SK-N-SH treated with all-trans-retinoic acid at 6 μM for 48 hours (cell line): ENCODE measurements at regions not wholly inside any gene's neighbourhood (a gene's known extent, or its start where the extent isn't known, plus 50 kb on each side); places are given as distances from the start of the nearest gene placed in this dataset.

ENCODE experiments used
- BACH2 ChIP-seq: fragments of 250-450 bp; sonication (Bioruptor Pico); IDR thresholded peaks from 2 replicates; pipeline ENCODE4 v1.9.0; 2021; ENCODE audit warnings: mild to moderate bottlenecking, borderline replicate concordance
- CSDC2 ChIP-seq: fragments of 250-450 bp; sonication (Bioruptor Pico); IDR thresholded peaks from 2 replicates; pipeline ENCODE4 v1.5.0; 2020; ENCODE audit warnings: mild to moderate bottlenecking, moderate library complexity
- ISL1 ChIP-seq: fragments of 250-450 bp; sonication (Bioruptor Pico); IDR thresholded peaks from 2 replicates; pipeline ENCODE4 v2.1.2; 2022; ENCODE audit warnings: mild to moderate bottlenecking, moderate library complexity
- PPARA ChIP-seq: fragments of 250-450 bp; sonication (Bioruptor Pico); IDR thresholded peaks from 2 replicates; pipeline ENCODE4 v1.5.0; 2020; ENCODE audit warnings: mild to moderate bottlenecking, borderline replicate concordance
- RARB ChIP-seq: fragments of 250-450 bp; sonication (Bioruptor Pico); IDR thresholded peaks from 2 replicates; pipeline ENCODE4 v1.8.0; 2021; ENCODE audit warnings: mild to moderate bottlenecking, moderate library complexity
- ZC3H10 ChIP-seq: fragments of 250-450 bp; sonication (Bioruptor Pico); IDR thresholded peaks from 2 replicates; pipeline ENCODE4 v1.5.1; 2021; ENCODE audit warnings: mild to moderate bottlenecking, moderate library complexity
- ZFP30 ChIP-seq: fragments of 450-650 bp; formaldehyde crosslinking; IDR thresholded peaks from 2 replicates; pipeline ENCODE4 v1.5.0; 2022; ENCODE audit warnings: mild to moderate bottlenecking, moderate library complexity
- ZNF565 ChIP-seq: fragments of 450-650 bp; formaldehyde crosslinking; conservative IDR thresholded peaks from 2 replicates; pipeline ENCODE4 v1.5.0; 2020; ENCODE audit warnings: low read depth, mild to moderate bottlenecking, moderate library complexity
- TF ChIP-seq, protein P1 (sequence below): fragments of 250-450 bp; sonication (Bioruptor Pico); IDR thresholded peaks from 2 replicates; pipeline ENCODE4 v1.8.0; 2020; ENCODE audit warnings: mild to moderate bottlenecking, moderate library complexity, borderline replicate concordance
- TF ChIP-seq, protein P2 (sequence below): fragments of 250-450 bp; sonication (Bioruptor Pico); IDR thresholded peaks from 2 replicates; pipeline ENCODE4 v1.5.1; 2020; ENCODE audit warnings: low read depth, mild to moderate bottlenecking, moderate library complexity

DNA sequence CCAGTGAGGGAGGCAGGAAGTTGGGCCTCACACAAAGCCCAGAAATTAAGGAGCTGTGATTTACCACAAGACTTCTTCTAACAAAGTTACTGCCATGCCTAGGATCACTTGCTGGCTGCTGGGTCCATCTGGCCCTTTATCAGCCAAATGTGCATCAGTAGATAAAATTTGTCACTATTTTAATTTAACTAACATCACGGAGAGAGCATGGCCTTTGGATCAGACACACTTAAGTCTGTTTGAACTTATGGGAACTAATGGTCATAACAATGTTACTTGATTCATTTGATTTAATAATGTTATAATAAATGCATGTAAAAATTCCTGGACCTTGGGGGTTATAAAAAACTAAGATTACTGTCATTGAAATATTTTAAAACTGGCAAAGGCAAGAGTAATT is 67.2 kb upstream of the CCDC190 start:
- TF ChIP-seq, protein P1, sequence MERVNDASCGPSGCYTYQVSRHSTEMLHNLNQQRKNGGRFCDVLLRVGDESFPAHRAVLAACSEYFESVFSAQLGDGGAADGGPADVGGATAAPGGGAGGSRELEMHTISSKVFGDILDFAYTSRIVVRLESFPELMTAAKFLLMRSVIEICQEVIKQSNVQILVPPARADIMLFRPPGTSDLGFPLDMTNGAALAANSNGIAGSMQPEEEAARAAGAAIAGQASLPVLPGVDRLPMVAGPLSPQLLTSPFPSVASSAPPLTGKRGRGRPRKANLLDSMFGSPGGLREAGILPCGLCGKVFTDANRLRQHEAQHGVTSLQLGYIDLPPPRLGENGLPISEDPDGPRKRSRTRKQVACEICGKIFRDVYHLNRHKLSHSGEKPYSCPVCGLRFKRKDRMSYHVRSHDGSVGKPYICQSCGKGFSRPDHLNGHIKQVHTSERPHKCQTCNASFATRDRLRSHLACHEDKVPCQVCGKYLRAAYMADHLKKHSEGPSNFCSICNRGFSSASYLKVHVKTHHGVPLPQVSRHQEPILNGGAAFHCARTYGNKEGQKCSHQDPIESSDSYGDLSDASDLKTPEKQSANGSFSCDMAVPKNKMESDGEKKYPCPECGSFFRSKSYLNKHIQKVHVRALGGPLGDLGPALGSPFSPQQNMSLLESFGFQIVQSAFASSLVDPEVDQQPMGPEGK (CRISPR knock-in tag): peak; percentile 86
- no peak for TF ChIP-seq RARB (CRISPR knock-in tag)
- no peak for TF ChIP-seq PPARA (CRISPR knock-in tag)
- peak; percentile 86 for TF ChIP-seq ZC3H10 (CRISPR knock-in tag)
- TF ChIP-seq ZFP30 (CRISPR knock-in tag): no peak
- TF ChIP-seq ISL1 (CRISPR knock-in tag): peak; percentile 100
- TF ChIP-seq ZNF565: no peak
- TF ChIP-seq CSDC2 (CRISPR knock-in tag): no peak
- TF ChIP-seq, protein P2, sequence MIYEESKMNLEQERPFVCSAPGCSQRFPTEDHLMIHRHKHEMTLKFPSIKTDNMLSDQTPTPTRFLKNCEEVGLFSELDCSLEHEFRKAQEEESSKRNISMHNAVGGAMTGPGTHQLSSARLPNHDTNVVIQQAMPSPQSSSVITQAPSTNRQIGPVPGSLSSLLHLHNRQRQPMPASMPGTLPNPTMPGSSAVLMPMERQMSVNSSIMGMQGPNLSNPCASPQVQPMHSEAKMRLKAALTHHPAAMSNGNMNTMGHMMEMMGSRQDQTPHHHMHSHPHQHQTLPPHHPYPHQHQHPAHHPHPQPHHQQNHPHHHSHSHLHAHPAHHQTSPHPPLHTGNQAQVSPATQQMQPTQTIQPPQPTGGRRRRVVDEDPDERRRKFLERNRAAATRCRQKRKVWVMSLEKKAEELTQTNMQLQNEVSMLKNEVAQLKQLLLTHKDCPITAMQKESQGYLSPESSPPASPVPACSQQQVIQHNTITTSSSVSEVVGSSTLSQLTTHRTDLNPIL (CRISPR knock-in tag): peak; percentile 95
- TF ChIP-seq BACH2: no peak
